OCI-LY3 (cell line): ENCODE measurements at regions not wholly inside any gene's neighbourhood (a gene's known extent, or its start where the extent isn't known, plus 50 kb on each side); places are given as distances from the start of the nearest gene placed in this dataset.

ENCODE experiments used
- EZH2phosphoT487 ChIP-seq: fragments of 200-600 bp; shearing (Covaris generic); IDR thresholded peaks from 2 replicates; pipeline ENCODE4 v1.6.1; 2018; ENCODE audit warnings: antibody characterized with exemption, mixed run types, low read depth
- TF ChIP-seq, protein P1 (sequence below): fragments of 200-600, 300-600 bp; sonication (generic); IDR thresholded peaks from 2 replicates; pipeline ENCODE4 v1.5.1; 2014; ENCODE audit warnings: antibody characterized with exemption, low read length, low read depth

DNA sequence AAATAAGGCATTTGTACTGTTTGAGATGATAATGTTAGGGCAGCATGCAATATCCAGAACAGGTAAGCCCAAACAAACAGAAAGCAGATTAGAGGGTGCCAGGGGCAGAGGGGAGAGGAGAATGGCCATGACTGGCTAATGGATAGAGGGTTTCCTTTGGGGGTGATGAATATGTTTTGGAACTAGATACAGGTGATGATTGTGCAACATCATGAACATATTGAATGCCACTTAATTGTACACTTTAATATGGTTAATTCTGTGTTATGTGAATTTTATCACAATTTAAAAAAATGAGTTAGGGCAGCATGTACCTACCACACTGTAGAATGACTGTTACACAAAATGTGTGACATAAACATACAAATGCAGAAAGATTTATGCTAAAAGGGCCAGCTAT lies 255.5 kb upstream of the FN1 start:
- TF ChIP-seq, protein P1, sequence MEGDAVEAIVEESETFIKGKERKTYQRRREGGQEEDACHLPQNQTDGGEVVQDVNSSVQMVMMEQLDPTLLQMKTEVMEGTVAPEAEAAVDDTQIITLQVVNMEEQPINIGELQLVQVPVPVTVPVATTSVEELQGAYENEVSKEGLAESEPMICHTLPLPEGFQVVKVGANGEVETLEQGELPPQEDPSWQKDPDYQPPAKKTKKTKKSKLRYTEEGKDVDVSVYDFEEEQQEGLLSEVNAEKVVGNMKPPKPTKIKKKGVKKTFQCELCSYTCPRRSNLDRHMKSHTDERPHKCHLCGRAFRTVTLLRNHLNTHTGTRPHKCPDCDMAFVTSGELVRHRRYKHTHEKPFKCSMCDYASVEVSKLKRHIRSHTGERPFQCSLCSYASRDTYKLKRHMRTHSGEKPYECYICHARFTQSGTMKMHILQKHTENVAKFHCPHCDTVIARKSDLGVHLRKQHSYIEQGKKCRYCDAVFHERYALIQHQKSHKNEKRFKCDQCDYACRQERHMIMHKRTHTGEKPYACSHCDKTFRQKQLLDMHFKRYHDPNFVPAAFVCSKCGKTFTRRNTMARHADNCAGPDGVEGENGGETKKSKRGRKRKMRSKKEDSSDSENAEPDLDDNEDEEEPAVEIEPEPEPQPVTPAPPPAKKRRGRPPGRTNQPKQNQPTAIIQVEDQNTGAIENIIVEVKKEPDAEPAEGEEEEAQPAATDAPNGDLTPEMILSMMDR, result no peak
- no peak for TF ChIP-seq EZH2phosphoT487
